AG20443 (cell line): ENCODE measurements at regions not wholly inside any gene's neighbourhood (a gene's known extent, or its start where the extent isn't known, plus 50 kb on each side); places are given as distances from the start of the nearest gene placed in this dataset.

Experiments used
- DNase-seq: peaks from one replicate; pipeline ENCODE4 v3.0.0; 2012; ENCODE audit warnings: low spot score, mixed read lengths

DNA sequence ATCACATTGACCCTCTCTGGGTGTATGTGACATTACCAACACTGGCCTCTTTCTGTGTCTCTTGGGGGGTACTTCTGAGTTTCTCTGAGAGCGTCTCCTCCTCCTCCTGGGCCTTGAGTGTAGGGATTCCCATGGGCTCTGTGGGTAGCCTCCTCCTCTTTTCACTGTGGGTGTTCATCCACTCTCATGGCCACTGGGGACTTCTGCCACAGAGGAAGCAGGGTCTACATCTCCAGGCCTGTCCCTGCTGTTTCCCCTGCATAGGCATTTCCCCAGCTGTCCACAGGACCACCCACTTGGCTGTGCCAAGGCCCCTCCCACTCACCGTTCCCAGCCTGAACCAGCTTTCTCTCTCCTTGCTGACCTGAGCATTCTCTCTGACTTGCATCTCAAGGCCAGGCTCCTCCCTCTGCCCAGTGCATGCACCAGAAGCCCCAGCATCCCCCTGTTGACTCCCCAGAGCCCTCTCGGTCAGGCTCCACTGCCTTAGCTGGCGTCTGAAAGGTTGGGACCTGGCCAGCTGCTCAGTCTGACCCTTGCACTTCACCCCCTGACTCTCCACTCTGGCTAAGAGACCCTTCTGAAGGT lies 487.6 kb downstream of the GLRX3 start:
- no peak for DNase-seq

DNA sequence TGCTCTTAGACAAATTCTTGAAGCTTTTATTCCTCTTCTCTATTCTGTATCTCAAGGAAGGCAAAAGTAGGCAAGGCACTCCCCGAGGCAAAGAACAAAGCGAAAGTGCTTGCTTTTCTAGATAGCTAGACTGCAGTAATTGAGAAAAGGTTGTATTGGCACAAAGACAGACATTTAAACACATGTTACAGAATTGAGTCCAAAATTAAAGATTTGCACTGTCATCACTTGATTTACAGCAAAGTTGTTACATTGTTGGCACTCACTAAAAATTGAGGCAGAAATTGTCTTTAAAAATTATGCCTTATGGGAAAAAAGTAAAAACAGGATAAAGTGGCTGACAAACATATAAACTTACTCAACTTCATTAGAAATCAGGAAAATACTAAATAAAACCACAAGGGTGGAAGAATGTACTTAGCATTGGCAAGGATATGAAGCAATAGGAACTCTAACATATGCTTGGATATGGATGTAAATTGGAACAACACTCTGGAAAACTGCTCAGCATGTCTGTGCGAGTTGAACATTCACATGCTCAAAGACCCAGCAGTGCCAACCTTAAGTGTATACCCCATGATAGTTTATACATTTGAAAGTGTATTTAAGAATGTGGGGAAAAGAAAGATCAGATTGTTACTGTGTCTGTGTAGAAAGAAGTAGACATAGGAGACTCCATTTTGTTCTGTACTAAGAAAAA lies 491.3 kb downstream of the GLRX3 start:
- DNase-seq, result no peak

DNA sequence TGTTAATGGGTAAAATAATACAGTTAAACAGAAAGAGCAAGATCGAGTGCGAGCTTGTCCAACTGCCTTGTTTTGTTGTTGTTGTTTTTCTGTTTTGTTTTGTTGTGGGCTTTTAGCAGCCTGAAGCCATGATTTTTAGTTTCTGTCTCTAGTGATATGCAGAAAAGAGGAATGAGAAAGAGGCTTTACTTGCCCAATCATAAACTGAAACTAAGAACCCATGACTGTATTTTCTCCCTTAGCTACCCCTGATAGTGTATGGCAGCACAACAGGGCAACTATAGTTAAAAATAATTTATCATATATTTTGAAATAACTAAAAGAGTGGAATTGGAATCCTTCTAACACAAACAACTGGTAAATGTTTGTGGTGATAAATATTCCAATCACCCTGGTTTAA lies 493.9 kb downstream of the GLRX3 start:
- DNase-seq, result no peak

DNA sequence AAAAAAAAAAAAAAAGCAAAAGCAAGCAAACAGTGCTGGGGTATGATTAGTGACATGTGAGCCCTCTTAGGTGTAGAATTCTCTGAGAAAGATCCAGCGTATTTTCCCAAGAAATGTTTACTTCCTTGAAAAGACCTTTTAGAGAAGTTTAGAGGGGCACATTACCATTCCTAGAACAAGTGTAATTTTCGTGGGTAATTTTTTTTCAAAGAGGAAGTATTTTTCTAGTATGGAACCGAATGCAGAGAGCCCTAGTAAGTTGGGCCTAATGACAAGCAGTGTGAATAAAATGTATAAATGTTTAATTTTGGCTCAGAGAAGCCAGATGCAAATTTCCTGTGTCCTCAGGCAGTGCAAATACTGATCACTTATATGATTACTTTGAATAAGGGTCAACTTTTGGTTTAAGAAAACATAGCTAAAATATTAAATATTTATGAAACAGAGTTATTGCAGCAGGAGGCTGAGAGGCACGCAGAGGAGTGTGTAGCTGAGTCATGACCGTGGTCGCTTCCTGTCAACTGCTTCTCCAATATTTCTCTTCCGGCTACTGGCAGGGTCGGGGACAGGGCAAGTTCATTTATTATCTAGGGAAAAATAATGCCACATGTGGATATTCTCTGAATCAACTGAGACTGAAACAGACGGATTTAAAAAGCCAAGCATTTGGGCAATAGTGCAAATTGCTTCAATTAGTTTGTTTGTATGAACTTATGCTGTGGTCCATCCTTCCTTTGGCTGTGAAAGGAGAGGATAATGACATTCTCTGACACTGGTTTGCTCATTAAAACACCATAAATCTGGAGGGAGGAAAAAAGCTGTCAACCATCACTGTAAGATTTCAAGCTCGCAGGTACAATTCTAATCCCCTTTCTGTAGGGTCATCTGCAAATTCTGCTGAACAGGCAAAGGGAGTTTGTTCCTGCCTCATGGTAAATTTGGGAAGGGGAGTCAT lies 495.2 kb downstream of the GLRX3 start:
- DNase-seq, result no peak

DNA sequence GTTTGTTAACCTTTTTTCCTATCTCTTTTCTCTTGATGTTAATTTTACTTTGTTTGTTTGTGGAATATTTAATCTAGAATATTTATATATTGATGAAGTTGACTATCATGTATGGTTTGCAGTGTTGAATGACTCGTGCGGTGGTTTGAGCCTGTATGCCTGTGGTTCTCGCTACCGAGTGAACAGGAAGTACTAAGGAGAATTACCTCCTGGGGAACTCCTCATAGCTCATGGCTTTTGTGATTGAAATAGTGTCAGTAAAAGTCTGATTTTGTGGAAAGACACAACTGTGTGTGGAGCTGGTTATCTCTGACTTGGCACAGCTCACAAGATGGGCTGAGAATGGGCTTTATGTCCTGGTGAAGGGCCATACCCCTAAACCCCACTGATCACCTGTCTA lies 498.6 kb downstream of the GLRX3 start:
- DNase-seq, result no peak

DNA sequence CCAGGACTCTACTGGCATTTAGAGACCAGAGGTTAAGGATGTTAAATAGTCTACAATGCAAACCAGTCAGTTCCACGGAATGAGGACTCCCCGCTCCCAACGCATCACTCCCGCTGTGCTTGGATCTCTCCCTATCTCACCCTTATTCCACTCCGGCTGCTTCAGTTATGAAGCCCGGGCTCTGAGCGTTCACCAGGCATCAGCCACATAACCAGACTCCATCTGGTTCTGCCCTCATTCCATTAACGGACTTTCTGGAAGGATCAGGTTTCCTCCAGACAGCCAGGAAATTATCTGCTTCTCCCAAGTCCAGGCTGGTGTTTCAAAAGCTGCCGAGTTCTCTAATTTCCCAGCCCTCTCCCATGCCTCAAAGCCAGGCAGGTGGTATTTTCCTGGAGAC lies 499.3 kb downstream of the GLRX3 start:
- no peak for DNase-seq

DNA sequence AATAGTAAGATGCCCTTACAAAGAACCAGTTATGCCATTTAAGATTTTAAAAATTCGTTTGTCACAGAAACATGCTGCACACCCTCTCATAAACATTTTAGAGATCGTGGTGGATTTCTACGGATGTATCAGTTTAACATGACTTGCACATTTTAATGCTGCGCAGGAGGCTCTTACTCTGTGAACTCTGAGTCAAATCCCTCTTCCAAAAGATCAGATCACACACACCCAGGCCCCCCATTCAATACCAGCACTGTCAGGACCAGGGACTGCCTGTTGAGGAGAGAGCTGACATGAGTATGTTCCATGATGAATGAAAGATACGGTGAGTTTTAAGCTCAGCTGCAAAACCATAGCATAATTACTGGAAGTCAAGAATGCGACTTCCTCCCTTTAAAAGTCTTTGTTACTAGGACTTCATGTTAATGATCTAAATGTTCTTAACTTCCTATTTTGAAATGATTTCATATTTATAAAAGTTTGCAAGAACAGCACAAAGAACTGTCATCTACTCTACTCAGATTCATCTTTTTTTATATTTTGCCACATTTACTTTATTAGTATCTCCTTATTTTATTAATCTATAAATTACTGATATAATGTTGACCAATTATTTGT lies 500.2 kb downstream of the GLRX3 start:
- no peak for DNase-seq

DNA sequence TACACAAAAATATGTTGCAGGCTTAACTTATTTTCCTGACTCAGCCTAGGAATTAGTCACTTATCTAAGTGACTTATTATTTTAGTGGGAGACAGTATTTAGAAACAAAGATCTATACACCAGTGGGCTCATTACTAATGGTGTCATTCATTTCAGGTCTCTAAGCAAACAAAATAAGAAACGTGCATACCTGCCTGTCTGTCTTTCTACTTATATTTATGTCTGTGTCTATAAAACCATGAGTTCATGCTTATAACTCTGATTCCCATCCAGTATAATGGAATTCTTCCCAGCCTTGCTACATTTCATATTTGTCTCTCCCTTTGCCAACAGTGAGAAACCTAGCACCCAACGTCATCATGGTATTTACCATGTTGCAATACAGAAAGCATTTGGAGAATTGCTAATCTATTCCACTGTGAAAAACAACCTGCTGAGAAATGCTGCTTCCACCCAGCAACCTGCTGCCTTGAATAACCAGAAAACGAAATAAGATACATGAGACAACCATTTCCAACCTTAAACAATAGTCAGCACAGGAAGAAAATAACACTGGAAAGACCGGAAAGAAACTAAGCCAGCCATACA lies 501.0 kb downstream of the GLRX3 start:
- no peak for DNase-seq

DNA sequence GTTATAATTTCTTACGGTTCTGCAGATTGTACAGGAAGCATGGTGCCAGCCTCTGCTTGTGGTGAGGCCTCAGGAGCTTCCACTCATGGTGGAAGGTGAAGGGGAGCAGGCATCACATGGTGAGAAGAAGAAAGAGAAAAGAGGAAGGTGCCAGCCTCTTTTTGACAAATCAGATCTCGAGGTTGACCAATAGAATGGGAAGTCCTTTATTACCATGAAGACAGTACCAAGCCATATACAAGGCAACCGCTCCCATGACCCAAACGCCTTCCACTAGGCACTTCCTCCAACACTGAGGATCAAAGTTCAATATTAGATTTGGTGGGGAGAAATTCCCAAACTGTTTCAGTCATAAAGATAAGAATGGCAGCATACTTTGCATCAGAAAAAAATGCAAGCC lies 502.8 kb downstream of the GLRX3 start:
- DNase-seq, result no peak

DNA sequence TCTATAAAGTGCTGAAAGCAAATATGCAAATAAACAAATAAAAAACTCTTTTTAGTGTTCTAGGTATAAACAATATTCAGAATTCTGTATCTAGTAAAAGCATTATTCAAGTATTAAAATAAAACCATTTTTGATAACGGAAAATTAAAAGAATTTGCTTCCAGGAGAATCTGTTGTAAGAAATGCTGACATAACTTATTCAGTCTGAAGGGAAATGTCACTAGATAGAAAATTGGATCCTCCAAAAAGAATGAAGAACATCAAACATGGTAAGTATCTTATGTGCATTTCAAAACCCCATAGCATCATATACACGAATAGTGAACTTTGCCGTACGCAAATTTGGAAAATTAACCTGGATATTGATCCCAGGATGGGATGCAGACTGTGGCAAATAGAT lies 506.7 kb downstream of the GLRX3 start:
- no peak for DNase-seq

DNA sequence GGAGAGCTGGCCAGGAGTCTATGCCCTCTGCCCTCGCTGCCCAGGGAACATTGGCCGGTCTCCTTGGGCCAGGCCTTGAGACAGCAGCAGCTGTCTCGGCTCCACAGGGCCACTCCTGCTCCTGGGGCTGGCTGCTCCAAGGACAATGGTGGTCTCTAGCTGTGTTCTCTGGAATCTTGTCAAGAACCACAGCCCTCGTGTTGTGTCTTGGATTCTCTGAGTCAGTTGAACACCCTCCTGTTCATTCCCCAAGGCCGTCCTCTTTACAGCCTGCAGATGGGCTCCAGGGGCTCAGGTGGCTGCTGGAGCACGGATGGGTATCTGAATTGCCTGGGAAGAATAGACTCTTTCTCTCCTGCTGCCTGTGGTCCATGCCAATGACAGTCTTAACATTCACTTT lies 511.1 kb downstream of the GLRX3 start:
- DNase-seq, result no peak

DNA sequence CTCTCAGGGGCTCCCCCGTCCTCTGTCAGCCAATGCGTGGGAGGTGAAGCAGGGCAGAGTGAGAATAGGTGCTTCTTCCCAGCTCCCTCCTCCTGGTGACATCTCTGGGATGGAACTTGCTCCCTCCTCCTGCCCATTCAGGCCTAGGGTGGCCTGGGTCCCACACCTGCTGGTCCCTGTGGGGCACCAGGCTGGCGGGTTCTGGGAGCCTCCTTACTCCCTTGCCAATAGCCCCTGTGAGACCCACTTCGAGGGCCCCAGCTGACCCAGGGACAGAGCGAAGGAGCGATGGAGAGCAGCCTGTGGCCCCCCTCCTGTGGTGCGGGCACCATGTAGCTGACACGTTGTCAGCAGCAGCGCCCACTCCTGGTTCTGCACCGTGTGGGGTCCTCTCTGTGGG lies 512.6 kb downstream of the GLRX3 start:
- DNase-seq, result no peak

DNA sequence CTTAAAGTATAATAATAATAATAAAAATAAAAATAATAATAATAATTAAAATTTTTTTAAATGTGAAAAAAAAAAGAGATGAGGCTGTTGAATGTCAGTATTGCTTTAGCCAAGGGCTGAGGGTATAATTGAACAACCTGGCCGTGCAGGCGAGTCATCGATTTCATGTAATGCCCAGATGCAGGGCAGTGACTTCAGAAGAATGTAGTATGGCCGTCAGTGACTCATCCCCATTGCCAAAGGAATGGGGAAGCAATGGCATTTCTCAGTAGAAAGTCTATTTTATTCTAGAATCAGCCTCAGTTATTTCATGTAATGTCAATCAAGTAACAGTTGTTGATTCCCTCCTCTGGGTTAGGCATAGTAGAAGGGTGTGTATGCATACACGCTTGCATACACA lies 516.4 kb downstream of the GLRX3 start:
- no peak for DNase-seq

DNA sequence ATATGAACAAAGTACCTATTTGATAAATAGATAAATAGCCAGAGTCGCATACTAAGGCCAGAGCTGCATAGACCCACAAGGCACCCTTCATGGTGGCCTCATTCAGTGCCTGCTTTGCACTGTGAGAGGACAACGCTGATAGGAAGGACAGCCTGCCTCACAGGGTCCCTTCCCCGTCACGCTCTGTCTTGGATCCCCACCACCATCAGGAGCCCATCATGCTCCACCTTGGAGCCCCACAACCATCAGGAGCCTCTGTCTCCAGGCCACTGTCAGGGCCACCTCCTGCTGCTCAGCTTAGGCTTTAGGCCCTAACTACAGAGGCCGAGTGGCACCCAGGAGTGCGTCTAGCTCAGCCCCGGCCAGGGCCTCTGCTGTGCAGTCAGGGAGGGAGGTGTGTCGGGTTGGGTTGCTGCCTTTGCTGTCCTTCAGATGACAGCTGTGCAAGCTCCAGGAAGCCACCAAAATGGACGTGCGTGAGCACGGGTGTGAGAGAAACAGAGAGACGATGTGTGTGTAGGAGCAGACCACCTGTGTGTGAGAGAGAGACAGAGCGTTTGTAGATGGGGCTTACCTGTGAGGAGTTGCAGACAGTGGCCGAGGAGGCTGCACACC lies 516.9 kb downstream of the GLRX3 start:
- DNase-seq, result no peak

DNA sequence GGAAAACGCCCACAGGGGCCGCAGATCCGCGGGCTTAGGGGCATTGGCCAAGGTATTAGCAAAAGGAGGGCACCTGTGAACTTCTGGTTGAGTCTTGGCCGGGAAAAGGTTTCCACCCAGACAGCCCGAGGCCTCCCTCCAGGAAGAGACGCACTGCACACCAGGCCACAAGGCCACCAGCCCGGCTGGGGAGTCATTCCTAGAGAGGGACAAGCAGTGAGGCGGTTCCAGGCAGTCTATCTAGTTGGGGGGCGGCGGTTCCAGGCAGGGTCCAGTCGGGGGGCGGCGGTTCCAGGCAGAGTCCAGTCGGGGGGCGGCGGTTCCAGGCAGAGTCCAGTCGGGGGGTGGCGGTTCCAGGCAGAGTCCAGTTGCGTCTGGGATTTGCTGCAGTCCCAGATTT lies 518.5 kb downstream of the GLRX3 start:
- no peak for DNase-seq

DNA sequence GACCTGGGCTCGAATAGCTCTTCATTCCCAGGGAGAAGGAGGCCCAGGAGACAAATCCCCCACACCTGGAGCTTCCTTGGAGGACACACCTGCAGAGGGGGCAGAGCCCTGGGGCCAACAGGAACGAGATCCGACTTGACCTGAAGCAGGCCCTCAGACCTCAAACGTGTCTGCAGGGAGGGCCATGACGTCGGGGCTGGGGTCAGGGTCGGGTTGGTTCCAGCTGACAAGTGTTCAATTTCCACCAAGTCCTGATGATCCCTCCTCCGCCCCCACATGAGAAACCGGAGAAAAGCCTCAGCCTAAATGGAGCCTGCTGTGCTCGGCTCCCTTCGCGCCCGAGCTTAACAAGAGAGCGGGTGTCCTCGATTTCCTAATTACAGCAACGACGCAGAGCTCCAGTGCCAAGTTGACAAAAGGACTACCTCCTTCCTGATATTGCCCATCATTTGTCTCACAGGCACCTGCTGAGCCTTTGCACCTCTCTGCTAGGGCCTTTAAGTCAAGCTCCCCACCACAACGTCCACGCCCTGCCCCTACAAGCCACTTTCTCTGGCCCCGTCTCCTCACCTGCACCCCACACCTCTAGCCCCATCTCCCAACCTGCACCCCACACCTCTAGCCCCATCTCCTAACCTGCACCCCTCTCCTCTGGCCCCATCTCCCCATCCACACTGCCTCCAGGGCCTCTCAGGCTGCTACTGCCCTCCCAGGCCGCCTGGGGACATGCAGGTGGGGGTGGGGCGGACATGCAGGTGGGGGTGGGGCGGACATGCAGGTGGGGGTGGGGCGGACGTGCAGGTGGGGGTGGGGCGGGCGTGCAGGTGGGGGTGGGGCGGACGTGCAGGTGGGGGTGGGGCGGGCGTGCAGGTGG lies 519.4 kb downstream of the GLRX3 start:
- no peak for DNase-seq

DNA sequence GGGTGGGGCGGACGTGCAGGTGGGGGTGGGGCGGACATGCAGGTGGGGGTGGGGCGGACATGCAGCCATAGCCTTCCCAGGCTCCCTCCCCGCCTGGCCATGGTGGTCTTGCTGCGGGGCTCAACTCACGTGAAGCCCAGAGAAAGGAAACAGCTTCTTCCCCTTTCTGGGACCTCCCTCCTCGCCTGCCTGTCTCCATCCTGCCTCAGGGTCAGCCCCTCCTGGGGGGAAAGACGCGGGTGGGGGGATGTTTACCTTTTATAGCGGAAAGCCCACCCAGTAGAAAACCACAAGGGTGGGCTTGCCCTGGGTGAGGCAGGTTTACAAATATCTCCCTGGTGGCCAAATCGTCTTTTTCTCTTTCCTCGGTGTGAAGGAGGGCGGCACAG lies 520.0 kb downstream of the GLRX3 start:
- no peak for DNase-seq

DNA sequence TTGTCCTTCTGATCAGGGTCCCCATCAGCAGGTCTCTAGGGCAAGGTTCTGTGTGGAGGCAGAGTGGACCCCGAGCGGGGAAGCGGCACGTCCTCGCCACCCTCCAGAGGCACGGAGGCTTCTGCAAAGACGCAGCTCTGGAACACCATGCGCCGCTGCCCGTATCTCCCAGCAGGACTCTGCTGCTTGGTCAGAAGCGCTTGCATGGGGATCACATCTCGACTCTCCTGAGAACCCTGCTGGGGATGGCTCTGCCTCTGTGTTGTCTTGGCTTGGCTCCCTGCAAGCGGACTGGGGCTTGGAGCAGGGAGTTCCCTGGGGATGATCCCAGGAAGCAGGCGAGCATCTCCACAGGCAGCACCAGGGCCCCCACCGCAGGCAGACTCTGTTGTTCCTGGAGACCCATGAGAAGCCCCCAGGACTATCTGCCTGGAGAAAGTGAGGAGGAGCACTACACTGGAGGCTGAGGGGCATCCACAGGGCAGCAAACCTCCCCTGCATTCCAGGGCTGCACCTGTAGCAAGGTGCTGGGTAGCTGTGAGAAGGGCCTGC lies 520.5 kb downstream of the GLRX3 start:
- no peak for DNase-seq

DNA sequence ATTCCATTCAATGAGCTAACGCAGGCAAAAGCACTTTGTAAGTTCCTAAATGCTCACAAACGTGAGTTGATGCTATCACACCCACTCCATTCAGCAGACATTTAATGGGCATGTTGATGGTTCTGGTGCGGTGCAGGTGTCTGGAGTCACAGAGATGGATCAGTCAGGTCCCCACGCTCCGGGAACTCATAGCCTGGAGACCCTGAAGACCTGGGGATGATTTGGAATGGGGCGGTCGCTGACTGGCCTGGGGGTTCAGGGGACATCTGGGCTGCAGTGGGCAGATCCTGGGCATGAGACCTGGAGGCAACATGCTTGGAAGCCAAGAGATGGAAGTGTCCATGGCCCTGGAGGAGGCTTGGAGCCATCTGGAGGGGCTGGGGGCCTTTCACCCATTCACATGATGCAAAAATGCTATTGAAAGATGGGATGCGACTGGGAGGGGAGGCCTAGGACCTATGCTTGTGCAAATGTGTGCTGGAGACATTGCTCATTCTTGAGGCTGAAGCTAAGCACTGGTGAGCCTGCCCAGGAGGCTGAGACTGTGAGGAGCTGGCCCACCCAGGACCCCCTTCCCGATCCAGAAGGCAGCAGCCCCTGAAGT lies 522.6 kb downstream of the GLRX3 start:
- DNase-seq, result no peak

DNA sequence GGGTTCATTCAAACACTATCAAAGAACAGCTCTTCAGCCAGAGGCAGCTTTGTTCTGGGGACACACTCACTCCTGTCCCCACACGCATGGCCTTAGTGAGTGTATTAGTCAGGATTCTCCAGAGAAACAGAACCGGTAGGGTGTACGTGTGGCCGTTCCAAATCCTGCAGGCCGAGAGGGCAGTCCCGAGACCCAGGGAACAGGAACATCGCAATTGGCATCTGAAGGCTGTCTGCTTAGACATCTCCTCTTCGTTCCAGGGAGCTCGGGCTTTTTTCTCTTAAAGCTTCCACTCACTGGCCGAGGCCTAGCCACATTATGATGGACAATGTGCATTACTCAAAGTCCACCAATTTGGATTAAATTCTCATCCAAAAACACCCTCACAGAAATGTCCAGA lies 523.3 kb downstream of the GLRX3 start:
- DNase-seq, result no peak
